ENCODE measurements at regions not wholly inside any gene's neighbourhood (a gene's known extent, or its start where the extent isn't known, plus 50 kb on each side); places are given as distances from the start of the nearest gene placed in this dataset.

GRCh38 chr9:80867731-80868130, 821.6 kb downstream of the TLE1 start:
- Mint-ChIP-seq H3K4me3 (no peak overlapping the region), H3K27ac (no peak overlapping the region), H3K9me3 (peaks cover 35% of the 10 kb centered on the region), H3K27me3 (ENCODE audit: low read depth) (no peaks in the 10 kb centered on the region), H3K4me1 (peaks cover 6% of the 10 kb centered on the region), H3K36me3 (ENCODE audit: low read depth) (peaks cover 12% of the 10 kb centered on the region)
- no peak for TF ChIP-seq CTCF (IDR thresholded peaks at IDR 0.05; ENCODE audit: unreplicated experiment in 3 of 3)

GRCh38 chr9:80866576-80867227, 822.6 kb downstream of the TLE1 start:
- Mint-ChIP-seq H3K4me1 (peaks cover 6% of the 10 kb centered on the region), H3K9me3 (peaks cover 38% of the 10 kb centered on the region), H3K36me3 (ENCODE audit: low read depth) (peaks cover 12% of the 10 kb centered on the region), H3K4me3 (no peak overlapping the region), H3K27me3 (ENCODE audit: low read depth) (no peaks in the 10 kb centered on the region), H3K27ac (no peak overlapping the region)
- TF ChIP-seq CTCF (IDR thresholded peaks at IDR 0.05; ENCODE audit: unreplicated experiment in 3 of 3), result no peak

- no peak for TF ChIP-seq CTCF (IDR thresholded peaks at IDR 0.05; ENCODE audit: unreplicated experiment in 3 of 3)
- peaks cover 38% of the 10 kb centered on the region for H3K9me3 Mint-ChIP-seq
- H3K27me3 Mint-ChIP-seq (ENCODE audit: low read depth), result no peaks in the 10 kb centered on the region
- peaks cover 12% of the 10 kb centered on the region for H3K36me3 Mint-ChIP-seq (ENCODE audit: low read depth)
- H3K4me1 Mint-ChIP-seq, result no peaks in the 10 kb centered on the region
- no peak overlapping the region for H3K4me3 Mint-ChIP-seq
- no peak overlapping the region for H3K27ac Mint-ChIP-seq
Measured at GRCh38 chr9:80866121-80866520, 823.2 kb downstream of the TLE1 start.

- no peaks in the 10 kb centered on the region for H3K36me3 Mint-ChIP-seq (ENCODE audit: low read depth)
- no peaks in the 10 kb centered on the region for H3K9me3 Mint-ChIP-seq
- peak overlapping the region; percentile 18 to 89 (median 82) for H3K27ac Mint-ChIP-seq
- peaks cover 13% of the 10 kb centered on the region for H3K4me1 Mint-ChIP-seq
- TF ChIP-seq CTCF (IDR thresholded peaks at IDR 0.05; ENCODE audit: unreplicated experiment in 3 of 3), result no peak
- no peak overlapping the region for H3K4me3 Mint-ChIP-seq
- no peaks in the 10 kb centered on the region for H3K27me3 Mint-ChIP-seq (ENCODE audit: low read depth)
Measured at GRCh38 chr9:80843028-80843427, 846.3 kb downstream of the TLE1 start.

- H3K27ac Mint-ChIP-seq, result peak overlapping the region; percentile 55 to 89 (median 82)
- H3K4me1 Mint-ChIP-seq, result peaks cover 13% of the 10 kb centered on the region
- no peaks in the 10 kb centered on the region for H3K9me3 Mint-ChIP-seq
- H3K27me3 Mint-ChIP-seq (ENCODE audit: low read depth), result no peaks in the 10 kb centered on the region
- H3K4me3 Mint-ChIP-seq, result peak overlapping the region in 1 of 3 experiments; percentile 47
- no peak for TF ChIP-seq CTCF (IDR thresholded peaks at IDR 0.05; ENCODE audit: unreplicated experiment in 3 of 3)
- no peaks in the 10 kb centered on the region for H3K36me3 Mint-ChIP-seq (ENCODE audit: low read depth)
Measured at GRCh38 chr9:80842389-80842788, 847.0 kb downstream of the TLE1 start.

- Mint-ChIP-seq H3K27ac (peak overlapping the region; percentile 24 to 82 (median 55)), H3K4me3 (no peak overlapping the region), H3K36me3 (ENCODE audit: low read depth) (no peaks in the 10 kb centered on the region), H3K9me3 (no peaks in the 10 kb centered on the region), H3K27me3 (ENCODE audit: low read depth) (no peaks in the 10 kb centered on the region), H3K4me1 (peaks cover 13% of the 10 kb centered on the region)
- TF ChIP-seq CTCF (IDR thresholded peaks at IDR 0.05; ENCODE audit: unreplicated experiment in 3 of 3), result no peak
Measured at GRCh38 chr9:80841888-80842287, 847.5 kb downstream of the TLE1 start.
